ENCODE measurements at regions not wholly inside any gene's neighbourhood (a gene's known extent, or its start where the extent isn't known, plus 50 kb on each side); places are given as distances from the start of the nearest gene placed in this dataset.
A peak's percentile ranks its signal among the peaks of the same experiment; 100 is the strongest.

- H3K27ac ChIP-seq: no peak overlapping the region
- TF ChIP-seq ZFX (IDR thresholded peaks at IDR 0.05): no peak
- TF ChIP-seq CTCF (conservative IDR thresholded peaks at IDR 0.05): no peak
These were observed 221.9 kb upstream of the COL3A1 start for GRCh38 chr2:188752311-188752710.

DNA sequence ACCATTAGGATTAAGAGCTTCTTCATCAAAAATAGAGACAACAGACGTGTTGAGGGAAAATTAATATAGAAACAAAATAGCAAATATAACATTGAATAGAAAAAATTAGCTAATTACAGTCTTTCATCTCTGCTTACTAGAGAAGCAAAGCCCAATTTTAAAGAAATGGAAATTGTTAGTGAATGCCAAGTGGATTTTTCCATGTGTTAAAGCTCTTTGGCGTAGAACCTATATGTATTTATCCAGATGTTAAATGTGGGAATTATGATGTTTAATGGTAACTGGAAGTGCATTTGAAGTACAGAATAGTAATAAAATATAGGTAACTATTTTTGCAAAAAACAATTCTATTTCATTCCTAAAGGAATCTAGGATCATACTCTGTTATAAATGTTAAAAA lies 212.0 kb upstream of the COL3A1 start:
- no peak for TF ChIP-seq CTCF (conservative IDR thresholded peaks at IDR 0.05)
- no peak for TF ChIP-seq ZFX (IDR thresholded peaks at IDR 0.05)

GRCh38 chr2:188765522-188766470 lies 208.4 kb upstream of the COL3A1 start:
- TF ChIP-seq CTCF (conservative IDR thresholded peaks at IDR 0.05) (peak; percentile 14; the same call in 1 of the 2 replicates), ZFX (IDR thresholded peaks at IDR 0.05) (no peak)
- no peak overlapping the region for H3K27ac ChIP-seq

More for the DNA sequence above, 212.0 kb upstream of the COL3A1 start:
- H3K27ac ChIP-seq: no peak overlapping the region

DNA sequence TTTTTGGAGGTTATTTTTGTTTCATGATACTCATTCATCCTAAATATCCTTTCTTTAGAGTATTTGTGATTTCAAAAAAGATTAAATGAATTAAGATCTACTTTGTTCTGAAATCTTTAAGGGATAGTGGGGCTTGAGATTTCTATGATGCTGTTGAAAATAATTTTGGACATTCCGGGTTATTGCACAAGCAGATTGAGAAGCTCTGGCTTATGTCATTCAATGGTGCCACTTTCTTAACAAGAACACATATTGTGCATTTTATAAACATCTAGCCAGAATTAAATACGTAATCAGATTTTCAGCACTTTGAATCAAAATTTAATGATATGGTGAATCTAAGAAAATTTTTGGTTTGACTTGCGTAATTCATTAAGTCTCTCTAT lies 207.7 kb upstream of the COL3A1 start:
- no peak for TF ChIP-seq ZFX (IDR thresholded peaks at IDR 0.05)
- H3K27ac ChIP-seq: no peak overlapping the region

DNA sequence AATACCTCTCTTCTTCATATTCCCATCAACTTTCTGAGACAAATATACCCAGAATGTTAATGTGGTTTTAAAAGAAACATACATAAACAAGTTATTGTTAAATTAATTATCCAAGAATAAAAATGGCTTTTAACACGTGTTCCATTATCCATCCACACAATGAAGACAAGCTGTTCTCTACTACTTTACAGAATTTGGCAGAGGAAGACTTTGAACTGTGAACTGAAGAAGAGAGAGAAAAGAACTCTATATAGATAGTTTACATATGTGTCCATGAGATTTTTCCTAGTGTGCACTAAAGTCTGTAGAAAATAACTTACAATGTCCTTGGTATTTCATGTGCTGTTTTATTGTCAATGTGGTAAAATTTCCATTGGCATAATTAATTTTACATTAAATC lies 207.0 kb upstream of the COL3A1 start:
- H3K27ac ChIP-seq: no peak overlapping the region
- TF ChIP-seq ZFX (IDR thresholded peaks at IDR 0.05) (no peak), CTCF (conservative IDR thresholded peaks at IDR 0.05) (no peak)

DNA sequence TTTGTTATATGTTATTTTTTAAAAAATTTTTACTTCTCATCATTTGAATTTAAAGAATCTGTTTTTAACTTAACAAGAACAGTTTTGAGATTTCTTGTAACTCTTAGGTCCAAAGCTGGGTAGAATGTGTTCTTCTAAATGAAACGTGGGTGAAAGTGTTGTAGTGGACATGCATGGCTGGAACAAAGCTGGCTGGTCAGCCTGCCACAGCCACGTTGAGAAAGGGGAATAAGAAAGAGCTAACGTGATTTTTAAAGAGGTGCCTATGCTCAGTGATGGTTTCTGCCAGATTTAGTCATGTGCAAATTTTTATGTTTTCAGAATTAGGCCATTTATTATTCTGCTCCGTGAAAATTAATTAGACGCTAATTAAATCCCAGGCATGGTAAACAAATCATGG lies 203.9 kb upstream of the COL3A1 start:
- no peak for TF ChIP-seq ZFX (IDR thresholded peaks at IDR 0.05)
- no peak for TF ChIP-seq CTCF (conservative IDR thresholded peaks at IDR 0.05)
- H3K27ac ChIP-seq: no peak overlapping the region

DNA sequence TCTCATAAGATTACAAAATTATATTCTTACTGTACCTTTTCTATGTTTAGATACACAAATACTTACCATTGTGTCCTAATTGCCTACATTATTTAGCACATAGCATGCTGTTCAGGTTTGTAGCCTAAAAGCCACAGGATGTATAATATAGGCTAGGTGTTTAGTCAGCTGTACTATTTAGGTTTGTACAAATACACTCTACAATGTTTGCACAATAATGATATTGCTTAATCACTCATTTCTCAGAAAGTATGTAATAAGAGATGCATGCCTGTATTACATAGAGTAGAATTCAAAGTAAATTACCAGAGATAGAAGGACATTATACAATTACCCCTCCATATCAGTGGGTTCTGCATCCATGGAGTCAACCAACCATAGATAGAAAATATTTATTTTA lies 201.1 kb upstream of the COL3A1 start:
- TF ChIP-seq ZFX (IDR thresholded peaks at IDR 0.05): no peak
- no peak for TF ChIP-seq CTCF (conservative IDR thresholded peaks at IDR 0.05)

DNA sequence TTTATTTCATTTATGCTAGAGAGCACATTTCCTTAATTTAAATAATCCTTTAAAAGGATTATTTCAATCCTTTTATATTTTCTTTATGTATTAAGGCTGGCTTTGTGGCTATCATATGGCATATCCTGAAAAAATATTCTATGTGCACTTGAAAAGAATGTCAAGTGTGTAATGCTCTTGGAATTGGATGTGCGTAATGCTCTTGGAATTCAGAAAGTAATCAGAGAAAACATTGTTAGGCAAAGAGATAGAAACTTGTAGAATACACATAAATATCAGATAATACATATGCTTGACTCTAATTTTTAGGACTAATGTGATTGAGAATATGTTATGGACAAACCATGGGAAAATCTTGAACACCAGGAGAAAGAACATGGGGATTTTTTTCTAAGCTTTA lies 197.5 kb upstream of the COL3A1 start:
- TF ChIP-seq ZFX (IDR thresholded peaks at IDR 0.05) (no peak), CTCF (conservative IDR thresholded peaks at IDR 0.05) (no peak)
- no peak overlapping the region for H3K27ac ChIP-seq

More for the DNA sequence above, 201.1 kb upstream of the COL3A1 start:
- H3K27ac ChIP-seq: no peak overlapping the region

All from C4-2B (cell line).